ENCODE measurements at regions not wholly inside any gene's neighbourhood (a gene's known extent, or its start where the extent isn't known, plus 50 kb on each side); places are given as distances from the start of the nearest gene placed in this dataset.
"Not testable (repeated sequence)": the region's sequence is repeated elsewhere in the genome, so short reads cannot be mapped to it uniquely, and the experiment has no call there.

- DNase-seq (ENCODE audit: low read depth in 2 of 2): no peak
These were observed 81.4 kb downstream of the RERGL start for GRCh38 chr12:18008642-18009041.

- DNase-seq (ENCODE audit: low read depth in 2 of 2): no peak
These were observed 90.7 kb downstream of the RERGL start for GRCh38 chr12:17999174-17999801.

- DNase-seq (ENCODE audit: low read depth in 2 of 2): peak; percentile 21 to 47
These were observed 97.9 kb downstream of the RERGL start for GRCh38 chr12:17992002-17992656.

GRCh38 chr12:17982556-17982955, 107.4 kb downstream of the RERGL start:
- DNase-seq (ENCODE audit: low read depth in 2 of 2): no peak

- DNase-seq (ENCODE audit: low read depth in 2 of 2): peak in 1 of 2 donors; percentile 17
These were observed 113.8 kb downstream of the RERGL start for GRCh38 chr12:17976202-17976601.

GRCh38 chr12:17975763-17976162, 114.2 kb downstream of the RERGL start:
- DNase-seq (ENCODE audit: low read depth in 2 of 2): no peak

GRCh38 chr12:17975239-17975638, 114.8 kb downstream of the RERGL start:
- no peak for DNase-seq (ENCODE audit: low read depth in 2 of 2)

- DNase-seq (ENCODE audit: low read depth in 2 of 2): no peak
These were observed 118.1 kb downstream of the RERGL start for GRCh38 chr12:17971850-17972249.

- DNase-seq (ENCODE audit: low read depth in 2 of 2): peak in 1 of 2 donors; percentile 7
These were observed 135.2 kb downstream of the RERGL start for GRCh38 chr12:17954788-17955187.

GRCh38 chr12:17950898-17951297, 139.1 kb downstream of the RERGL start:
- no peak for DNase-seq (ENCODE audit: low read depth in 2 of 2)

- DNase-seq (ENCODE audit: low read depth in 2 of 2): no peak
These were observed 140.3 kb downstream of the RERGL start for GRCh38 chr12:17949558-17950141.

- peak; percentile 78 to 87 for DNase-seq (ENCODE audit: low read depth in 2 of 2)
These were observed 161.2 kb downstream of the RERGL start for GRCh38 chr12:17928708-17929366.

GRCh38 chr12:17918013-17918412, 172.0 kb downstream of the RERGL start:
- DNase-seq (ENCODE audit: low read depth in 2 of 2): no peak

- no peak for DNase-seq (ENCODE audit: low read depth in 2 of 2)
These were observed 205.4 kb downstream of the RERGL start for GRCh38 chr12:17884581-17884980.

- DNase-seq (ENCODE audit: low read depth in 2 of 2): no peak
These were observed 211.3 kb downstream of the RERGL start for GRCh38 chr12:17878714-17879113.

GRCh38 chr12:17875230-17875629, 214.8 kb downstream of the RERGL start:
- DNase-seq (ENCODE audit: low read depth in 2 of 2): no peak

- no peak for DNase-seq (ENCODE audit: low read depth in 2 of 2)
These were observed 223.2 kb downstream of the RERGL start for GRCh38 chr12:17866802-17867201.

- not testable (repeated sequence) for DNase-seq (ENCODE audit: low read depth in 2 of 2)
These were observed 234.4 kb downstream of the RERGL start for GRCh38 chr12:17855548-17855947.

- DNase-seq (ENCODE audit: low read depth in 2 of 2): no peak
These were observed 236.9 kb downstream of the RERGL start for GRCh38 chr12:17853054-17853453.

GRCh38 chr12:17841496-17841895, 248.5 kb downstream of the RERGL start:
- no peak for DNase-seq (ENCODE audit: low read depth in 2 of 2)

GRCh38 chr12:17829813-17830212, 260.2 kb downstream of the RERGL start:
- DNase-seq (ENCODE audit: low read depth in 2 of 2): no peak

- DNase-seq (ENCODE audit: low read depth in 2 of 2): no peak
These were observed 271.1 kb downstream of the RERGL start for GRCh38 chr12:17818931-17819330.
